ENCODE measurements at regions not wholly inside any gene's neighbourhood (a gene's known extent, or its start where the extent isn't known, plus 50 kb on each side); places are given as distances from the start of the nearest gene placed in this dataset.
"Not testable (repeated sequence)": the region's sequence is repeated elsewhere in the genome, so short reads cannot be mapped to it uniquely, and the experiment has no call there.

- Histone ChIP-seq H3K36me3 (ENCODE audit: control insufficient read depth in 3 of 3, insufficient read depth in 3 of 3, low read length in 3 of 3) (no peaks in the 10 kb centered on the region), H3K4me3 (ENCODE audit: low read length in 3 of 3) (no peak overlapping the region), H3K27ac (ENCODE audit: low read depth, low read length) (no peak overlapping the region), H3K27me3 (ENCODE audit: control insufficient read depth in 3 of 3, insufficient read depth in 3 of 3, low read length in 3 of 3) (no peaks in the 10 kb centered on the region), H3K9me3 (ENCODE audit: control insufficient read depth in 3 of 3, low read length in 3 of 3) (no peaks in the 10 kb centered on the region), H3K4me1 (ENCODE audit: control insufficient read depth in 3 of 3, insufficient read depth in 3 of 3, low read length in 3 of 3) (peaks cover 0 to 8% (median 0%) of the 10 kb centered on the region in 3 donors), H3K9ac (ENCODE audit: low read depth in 1 of 3, low read length in 3 of 3) (no peak overlapping the region)
Observed at GRCh38 chr4:127352220-127353113, 280.3 kb upstream of the INTU start.

- no peak overlapping the region for H3K27ac ChIP-seq (ENCODE audit: low read depth, low read length)
- no peak overlapping the region for H3K9ac ChIP-seq (ENCODE audit: low read depth in 1 of 3, low read length in 3 of 3)
- H3K36me3 ChIP-seq (ENCODE audit: control insufficient read depth in 3 of 3, insufficient read depth in 3 of 3, low read length in 3 of 3) = no peaks in the 10 kb centered on the region
- no peak overlapping the region for H3K4me3 ChIP-seq (ENCODE audit: low read length in 3 of 3)
- H3K27me3 ChIP-seq (ENCODE audit: control insufficient read depth in 3 of 3, insufficient read depth in 3 of 3, low read length in 3 of 3) = no peaks in the 10 kb centered on the region
- peaks cover 0 to 8% (median 0%) of the 10 kb centered on the region in 3 donors for H3K4me1 ChIP-seq (ENCODE audit: control insufficient read depth in 3 of 3, insufficient read depth in 3 of 3, low read length in 3 of 3)
- no peaks in the 10 kb centered on the region for H3K9me3 ChIP-seq (ENCODE audit: control insufficient read depth in 3 of 3, low read length in 3 of 3)
Observed at GRCh38 chr4:127355743-127356142, 277.0 kb upstream of the INTU start.

- no peaks in the 10 kb centered on the region for H3K9me3 ChIP-seq (ENCODE audit: control insufficient read depth in 3 of 3, low read length in 3 of 3)
- H3K4me3 ChIP-seq (ENCODE audit: low read length in 3 of 3) = no peak overlapping the region
- no peaks in the 10 kb centered on the region for H3K36me3 ChIP-seq (ENCODE audit: control insufficient read depth in 3 of 3, insufficient read depth in 3 of 3, low read length in 3 of 3)
- peaks cover 0 to 1% (median 0%) of the 10 kb centered on the region in 3 donors for H3K4me1 ChIP-seq (ENCODE audit: control insufficient read depth in 3 of 3, insufficient read depth in 3 of 3, low read length in 3 of 3)
- H3K27me3 ChIP-seq (ENCODE audit: control insufficient read depth in 3 of 3, insufficient read depth in 3 of 3, low read length in 3 of 3) = no peaks in the 10 kb centered on the region
- H3K9ac ChIP-seq (ENCODE audit: low read depth in 1 of 3, low read length in 3 of 3) = no peak overlapping the region
- no peak overlapping the region for H3K27ac ChIP-seq (ENCODE audit: low read depth, low read length)
Observed at GRCh38 chr4:127357765-127358164, 275.0 kb upstream of the INTU start.

- no peaks in the 10 kb centered on the region for H3K36me3 ChIP-seq (ENCODE audit: control insufficient read depth in 3 of 3, insufficient read depth in 3 of 3, low read length in 3 of 3)
- H3K4me3 ChIP-seq (ENCODE audit: low read length in 3 of 3) = no peak overlapping the region
- no peak overlapping the region for H3K27ac ChIP-seq (ENCODE audit: low read depth, low read length)
- no peak overlapping the region for H3K9ac ChIP-seq (ENCODE audit: low read depth in 1 of 3, low read length in 3 of 3)
- no peaks in the 10 kb centered on the region for H3K9me3 ChIP-seq (ENCODE audit: control insufficient read depth in 3 of 3, low read length in 3 of 3)
- H3K27me3 ChIP-seq (ENCODE audit: control insufficient read depth in 3 of 3, insufficient read depth in 3 of 3, low read length in 3 of 3) = no peaks in the 10 kb centered on the region
- H3K4me1 ChIP-seq (ENCODE audit: control insufficient read depth in 3 of 3, insufficient read depth in 3 of 3, low read length in 3 of 3) = no peaks in the 10 kb centered on the region
Observed at GRCh38 chr4:127362686-127363085, 270.1 kb upstream of the INTU start.

- H3K4me3 ChIP-seq (ENCODE audit: low read length in 3 of 3) = no peak overlapping the region
- H3K9me3 ChIP-seq (ENCODE audit: control insufficient read depth in 3 of 3, low read length in 3 of 3) = no peaks in the 10 kb centered on the region
- no peak overlapping the region for H3K27ac ChIP-seq (ENCODE audit: low read depth, low read length)
- H3K27me3 ChIP-seq (ENCODE audit: control insufficient read depth in 3 of 3, insufficient read depth in 3 of 3, low read length in 3 of 3) = no peaks in the 10 kb centered on the region
- no peak overlapping the region for H3K9ac ChIP-seq (ENCODE audit: low read depth in 1 of 3, low read length in 3 of 3)
- H3K36me3 ChIP-seq (ENCODE audit: control insufficient read depth in 3 of 3, insufficient read depth in 3 of 3, low read length in 3 of 3) = no peaks in the 10 kb centered on the region
- H3K4me1 ChIP-seq (ENCODE audit: control insufficient read depth in 3 of 3, insufficient read depth in 3 of 3, low read length in 3 of 3) = no peaks in the 10 kb centered on the region
Observed at GRCh38 chr4:127364397-127364796, 268.4 kb upstream of the INTU start.

GRCh38 chr4:127364911-127365310 is 267.8 kb upstream of the INTU start:
- Histone ChIP-seq H3K9me3 (ENCODE audit: control insufficient read depth in 3 of 3, low read length in 3 of 3) (no peaks in the 10 kb centered on the region), H3K4me3 (ENCODE audit: low read length in 3 of 3) (no peak overlapping the region)

GRCh38 chr4:127370604-127371003 is 262.2 kb upstream of the INTU start:
- no peaks in the 10 kb centered on the region for H3K27me3 ChIP-seq (ENCODE audit: control insufficient read depth in 3 of 3, insufficient read depth in 3 of 3, low read length in 3 of 3)
- H3K27ac ChIP-seq (ENCODE audit: low read depth, low read length) = no peak overlapping the region
- no peak overlapping the region for H3K9ac ChIP-seq (ENCODE audit: low read depth in 1 of 3, low read length in 3 of 3)
- H3K9me3 ChIP-seq (ENCODE audit: control insufficient read depth in 3 of 3, low read length in 3 of 3) = no peaks in the 10 kb centered on the region
- H3K36me3 ChIP-seq (ENCODE audit: control insufficient read depth in 3 of 3, insufficient read depth in 3 of 3, low read length in 3 of 3) = no peaks in the 10 kb centered on the region
- peak overlapping the region in 1 of 3 donors; percentile 1 for H3K4me3 ChIP-seq (ENCODE audit: low read length in 3 of 3)
- no peaks in the 10 kb centered on the region for H3K4me1 ChIP-seq (ENCODE audit: control insufficient read depth in 3 of 3, insufficient read depth in 3 of 3, low read length in 3 of 3)

More at GRCh38 chr4:127364911-127365310, 267.8 kb upstream of the INTU start:
- Histone ChIP-seq H3K27ac (ENCODE audit: low read depth, low read length) (no peak overlapping the region), H3K4me1 (ENCODE audit: control insufficient read depth in 3 of 3, insufficient read depth in 3 of 3, low read length in 3 of 3) (no peaks in the 10 kb centered on the region), H3K27me3 (ENCODE audit: control insufficient read depth in 3 of 3, insufficient read depth in 3 of 3, low read length in 3 of 3) (no peaks in the 10 kb centered on the region), H3K9ac (ENCODE audit: low read depth in 1 of 3, low read length in 3 of 3) (no peak overlapping the region), H3K36me3 (ENCODE audit: control insufficient read depth in 3 of 3, insufficient read depth in 3 of 3, low read length in 3 of 3) (no peaks in the 10 kb centered on the region)

GRCh38 chr4:127379499-127379898 is 253.3 kb upstream of the INTU start:
- Histone ChIP-seq H3K4me3 (ENCODE audit: low read length in 3 of 3) (no peak overlapping the region), H3K4me1 (ENCODE audit: control insufficient read depth in 3 of 3, insufficient read depth in 3 of 3, low read length in 3 of 3) (no peaks in the 10 kb centered on the region), H3K27me3 (ENCODE audit: control insufficient read depth in 3 of 3, insufficient read depth in 3 of 3, low read length in 3 of 3) (no peaks in the 10 kb centered on the region), H3K27ac (ENCODE audit: low read depth, low read length) (no peak overlapping the region), H3K9me3 (ENCODE audit: control insufficient read depth in 3 of 3, low read length in 3 of 3) (no peaks in the 10 kb centered on the region), H3K36me3 (ENCODE audit: control insufficient read depth in 3 of 3, insufficient read depth in 3 of 3, low read length in 3 of 3) (no peaks in the 10 kb centered on the region), H3K9ac (ENCODE audit: low read depth in 1 of 3, low read length in 3 of 3) (no peak overlapping the region)

- H3K9ac ChIP-seq (ENCODE audit: low read depth in 1 of 3, low read length in 3 of 3); H3K4me3 ChIP-seq (ENCODE audit: low read length in 3 of 3); H3K4me1 ChIP-seq (ENCODE audit: control insufficient read depth in 3 of 3, insufficient read depth in 3 of 3, low read length in 3 of 3); H3K27ac ChIP-seq (ENCODE audit: low read depth, low read length); H3K27me3 ChIP-seq (ENCODE audit: control insufficient read depth in 3 of 3, insufficient read depth in 3 of 3, low read length in 3 of 3); H3K9me3 ChIP-seq (ENCODE audit: control insufficient read depth in 3 of 3, low read length in 3 of 3); H3K36me3 ChIP-seq (ENCODE audit: control insufficient read depth in 3 of 3, insufficient read depth in 3 of 3, low read length in 3 of 3): not testable (repeated sequence)
Observed at GRCh38 chr4:127379948-127380347, 252.8 kb upstream of the INTU start.

GRCh38 chr4:127383666-127384065 is 249.1 kb upstream of the INTU start:
- H3K27ac ChIP-seq (ENCODE audit: low read depth, low read length) = no peak overlapping the region
- H3K9me3 ChIP-seq (ENCODE audit: control insufficient read depth in 3 of 3, low read length in 3 of 3) = no peaks in the 10 kb centered on the region

More at GRCh38 chr4:127383666-127384065, 249.1 kb upstream of the INTU start:
- Histone ChIP-seq H3K4me1 (ENCODE audit: control insufficient read depth in 3 of 3, insufficient read depth in 3 of 3, low read length in 3 of 3) (no peaks in the 10 kb centered on the region), H3K9ac (ENCODE audit: low read depth in 1 of 3, low read length in 3 of 3) (no peak overlapping the region), H3K27me3 (ENCODE audit: control insufficient read depth in 3 of 3, insufficient read depth in 3 of 3, low read length in 3 of 3) (no peaks in the 10 kb centered on the region), H3K4me3 (ENCODE audit: low read length in 3 of 3) (no peak overlapping the region), H3K36me3 (ENCODE audit: control insufficient read depth in 3 of 3, insufficient read depth in 3 of 3, low read length in 3 of 3) (no peaks in the 10 kb centered on the region)
